Stimulated activated naive B cell treated with anti-CD40 and anti-IgM and Interleukin-4, amounts not matched to agents 10 μg/mL and 1 μg/mL and 100 μg/mL, for 72 hours (primary cell): ENCODE measurements at regions not wholly inside any gene's neighbourhood (a gene's known extent, or its start where the extent isn't known, plus 50 kb on each side); places are given as distances from the start of the nearest gene placed in this dataset.
A peak's percentile ranks its signal among the peaks of the same experiment; 100 is the strongest.

Source experiments
- ATAC-seq, 2 donors: fragments of 150-1000 bp; cut with Tn5 transposase; replicated peaks; 2 replicates each; pipeline ENCODE4 v1.10.0; 2021; ENCODE audit warnings: moderate library complexity in 1 of 2
- DNase-seq: peaks from one replicate; pipeline ENCODE4 v3.0.0; 2021
- H3K27ac Mint-ChIP-seq: one replicate; pipeline ENCODE4 v1.8.0; 2022; ENCODE audit warnings: mild to moderate bottlenecking, mixed read lengths
- H3K27me3 Mint-ChIP-seq, 2 donors: one replicate each; pipeline ENCODE4 v1.8.0; 2022; ENCODE audit warnings: mixed read lengths in 2 of 2
- H3K36me3 Mint-ChIP-seq, 2 donors: one replicate each; pipeline ENCODE4 v1.8.0; 2022; ENCODE audit warnings: mixed read lengths in 2 of 2, mild to moderate bottlenecking in 1 of 2
- H3K4me1 Mint-ChIP-seq, 2 donors: one replicate each; pipeline ENCODE4 v1.8.0; 2022; ENCODE audit warnings: mixed read lengths in 2 of 2, mild to moderate bottlenecking in 1 of 2
- H3K4me3 Mint-ChIP-seq, 2 donors: one replicate each; pipeline ENCODE4 v1.8.0; 2022; ENCODE audit warnings: mild to moderate bottlenecking in 2 of 2, mixed read lengths in 2 of 2, moderate library complexity in 1 of 2
- H3K9me3 Mint-ChIP-seq, 2 donors: one replicate each; pipeline ENCODE4 v1.8.0; 2022; ENCODE audit warnings: mixed read lengths in 2 of 2, mild to moderate bottlenecking in 1 of 2

DNA sequence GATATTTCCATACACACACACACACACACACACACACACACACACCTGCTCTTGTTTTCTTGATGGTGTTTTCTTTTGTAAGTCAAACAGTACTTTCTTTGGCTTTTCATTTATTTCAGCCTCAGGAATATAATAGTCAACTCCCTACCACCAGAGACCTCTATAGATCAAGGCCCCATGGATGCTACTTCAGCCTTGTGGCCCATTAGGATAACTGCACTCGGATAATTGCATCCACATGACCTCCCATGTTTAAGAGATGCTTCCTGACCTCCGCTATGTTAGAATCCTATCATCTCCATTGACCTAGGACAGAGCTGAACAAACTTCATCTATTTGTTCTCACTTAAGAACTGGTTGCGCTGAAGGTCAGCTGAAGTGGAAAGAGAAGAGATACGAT lies 1094.0 kb upstream of the B3GALT2 start:
- ATAC-seq: no peak
- peaks cover 0 to 2% of the 10 kb centered on the region in 2 donors for H3K36me3 Mint-ChIP-seq
- H3K27me3 Mint-ChIP-seq: peaks cover 15% of the 10 kb centered on the region in 2 donors
- peaks cover 7 to 29% of the 10 kb centered on the region in 2 donors for H3K4me1 Mint-ChIP-seq
- DNase-seq: no peak
- no peak overlapping the region for H3K4me3 Mint-ChIP-seq
- H3K9me3 Mint-ChIP-seq: peaks cover 0 to 6% of the 10 kb centered on the region in 2 donors
- peak overlapping the region; percentile 43 for H3K27ac Mint-ChIP-seq

DNA sequence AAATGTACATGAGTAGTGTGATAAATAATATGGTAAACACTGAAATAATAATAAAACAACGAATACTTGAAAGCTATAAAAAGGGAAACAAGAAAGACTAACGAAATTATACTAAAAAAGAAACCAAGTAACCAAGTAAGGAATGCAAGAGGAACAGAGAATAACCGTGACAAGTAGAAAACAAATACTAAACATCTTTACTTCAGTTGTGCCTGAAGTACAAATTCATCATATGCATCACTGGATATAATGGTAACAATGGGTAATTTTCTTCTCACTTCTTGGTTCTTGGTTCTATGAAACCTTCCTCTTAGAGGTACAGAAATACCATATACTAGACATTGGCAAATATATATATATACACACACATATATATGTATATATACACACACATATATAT lies 1093.6 kb upstream of the B3GALT2 start:
- peaks cover 15% of the 10 kb centered on the region in 2 donors for H3K27me3 Mint-ChIP-seq
- H3K9me3 Mint-ChIP-seq: peaks cover 0 to 6% of the 10 kb centered on the region in 2 donors
- ATAC-seq: peak; percentile 87 to 95
- no peak overlapping the region for H3K27ac Mint-ChIP-seq
- peaks cover 0 to 2% of the 10 kb centered on the region in 2 donors for H3K36me3 Mint-ChIP-seq
- peaks cover 7 to 29% of the 10 kb centered on the region in 2 donors for H3K4me1 Mint-ChIP-seq
- H3K4me3 Mint-ChIP-seq: no peak overlapping the region
- no peak for DNase-seq

DNA sequence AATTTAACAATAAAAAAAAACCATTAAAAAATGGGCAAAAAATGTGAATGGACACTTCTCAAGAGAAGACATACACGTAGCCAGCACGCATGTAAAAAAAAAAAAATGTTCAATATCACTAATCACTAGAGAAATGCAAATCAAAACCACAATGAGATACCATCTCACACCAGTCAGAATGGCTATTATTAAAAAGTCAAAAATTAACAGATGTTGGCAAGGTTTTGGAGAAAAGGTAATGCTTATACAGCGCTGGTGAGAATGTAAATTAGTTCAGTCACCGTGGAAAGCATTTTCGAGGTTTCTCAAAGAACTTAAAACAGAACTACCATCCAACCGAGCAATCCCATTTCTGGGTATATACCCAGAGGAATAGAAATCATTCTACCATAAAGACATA lies 1091.5 kb upstream of the B3GALT2 start:
- Mint-ChIP-seq H3K9me3 (peaks cover 0 to 8% of the 10 kb centered on the region in 2 donors), H3K4me3 (no peak overlapping the region), H3K4me1 (peaks cover 7 to 29% of the 10 kb centered on the region in 2 donors), H3K27ac (no peak overlapping the region), H3K27me3 (peaks cover 5 to 16% of the 10 kb centered on the region in 2 donors), H3K36me3 (no peaks in the 10 kb centered on the region)
- ATAC-seq (peak; percentile 60 to 73), DNase-seq (no peak)

DNA sequence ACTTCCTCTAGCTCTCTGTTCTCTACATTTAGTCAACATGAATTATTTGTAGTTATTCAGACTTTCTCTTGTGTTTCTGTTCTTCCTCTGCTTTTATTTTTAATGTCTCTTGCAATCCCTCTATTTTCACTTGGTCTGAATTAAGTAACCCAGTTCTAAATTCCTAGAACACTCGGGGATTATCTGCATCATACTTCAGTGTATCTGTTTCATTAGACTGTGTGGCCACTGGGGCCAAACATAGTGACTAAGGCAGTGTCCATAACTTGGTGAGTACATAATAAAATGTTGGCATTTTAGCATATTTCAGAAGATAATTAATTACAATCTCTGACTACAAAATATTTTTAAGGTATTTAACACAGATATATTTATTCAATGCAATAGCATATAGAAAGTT lies 1087.2 kb upstream of the B3GALT2 start:
- Mint-ChIP-seq H3K27ac (no peak overlapping the region), H3K4me1 (peaks cover 0 to 7% of the 10 kb centered on the region in 2 donors), H3K4me3 (no peak overlapping the region), H3K27me3 (peaks cover 0 to 6% of the 10 kb centered on the region in 2 donors), H3K36me3 (no peaks in the 10 kb centered on the region), H3K9me3 (peaks cover 0 to 3% of the 10 kb centered on the region in 2 donors)
- DNase-seq: no peak
- no peak for ATAC-seq

DNA sequence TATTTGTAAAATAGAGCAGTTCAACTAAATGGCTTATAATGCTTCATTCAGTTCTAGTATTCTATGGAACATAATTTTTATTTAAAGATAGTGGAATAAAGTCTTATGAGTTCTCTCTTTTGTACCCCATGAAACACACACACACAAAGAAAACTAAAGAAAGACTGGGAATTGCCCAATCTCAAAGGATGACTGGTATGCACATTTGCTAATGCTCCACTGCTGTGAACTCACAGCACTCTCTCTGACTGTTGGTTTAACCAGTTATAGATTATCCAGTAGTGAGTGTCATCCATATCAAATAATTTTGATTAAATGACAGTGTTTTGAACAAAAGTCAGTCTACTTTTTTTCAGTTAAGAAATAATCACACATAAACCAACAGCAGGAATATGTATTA lies 1082.4 kb upstream of the B3GALT2 start:
- H3K27ac Mint-ChIP-seq: no peak overlapping the region

DNA sequence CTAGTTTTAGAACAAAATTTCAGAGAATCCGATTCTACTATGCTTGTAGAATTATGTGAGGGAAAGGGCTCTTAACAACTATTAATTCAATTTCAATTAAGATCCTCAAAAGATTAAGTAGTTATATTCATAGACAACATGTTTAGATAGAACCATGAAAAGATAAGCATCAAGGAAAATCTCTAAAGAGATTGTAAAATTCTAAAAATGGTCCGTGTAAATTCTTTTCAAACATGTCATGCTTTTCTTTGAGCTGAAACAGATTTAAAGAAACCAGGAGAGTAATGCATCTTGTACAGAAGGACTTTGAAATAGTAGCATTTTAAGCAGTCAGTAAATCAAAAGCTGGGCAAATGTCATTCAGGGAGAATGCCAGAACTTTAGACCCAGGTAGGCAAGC lies 1080.6 kb upstream of the B3GALT2 start:
- Mint-ChIP-seq H3K4me3 (no peak overlapping the region), H3K4me1 (no peaks in the 10 kb centered on the region), H3K27ac (no peak overlapping the region), H3K27me3 (peaks cover 0 to 9% of the 10 kb centered on the region in 2 donors), H3K36me3 (peaks cover 4 to 5% of the 10 kb centered on the region in 2 donors), H3K9me3 (peaks cover 6 to 17% of the 10 kb centered on the region in 2 donors)
- DNase-seq (no peak), ATAC-seq (no peak)

More for the DNA sequence above, 1082.4 kb upstream of the B3GALT2 start:
- Mint-ChIP-seq H3K36me3 (no peaks in the 10 kb centered on the region), H3K9me3 (peaks cover 0 to 5% of the 10 kb centered on the region in 2 donors), H3K4me3 (no peak overlapping the region), H3K4me1 (no peaks in the 10 kb centered on the region), H3K27me3 (peaks cover 6 to 9% of the 10 kb centered on the region in 2 donors)
- ATAC-seq (no peak), DNase-seq (no peak)

DNA sequence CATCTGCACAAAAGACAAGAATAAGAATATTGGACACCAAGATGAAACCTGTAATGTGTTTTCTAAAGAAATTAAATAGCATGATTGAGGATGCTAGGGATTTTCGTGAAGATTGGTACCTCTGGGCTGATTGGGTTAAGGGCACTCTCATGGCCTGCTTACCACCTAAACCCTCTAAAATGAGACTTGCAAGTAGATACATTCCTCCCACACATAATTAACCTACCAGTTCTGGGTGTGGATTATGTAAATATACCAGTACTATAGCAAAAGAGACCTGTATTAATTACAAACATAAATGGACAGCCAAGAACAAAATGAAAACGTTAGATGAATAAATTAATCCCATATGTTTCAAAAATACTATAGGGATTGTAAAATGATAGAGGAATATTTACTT lies 1069.6 kb upstream of the B3GALT2 start:
- Mint-ChIP-seq H3K36me3 (no peaks in the 10 kb centered on the region), H3K9me3 (no peaks in the 10 kb centered on the region), H3K4me1 (no peaks in the 10 kb centered on the region), H3K27ac (no peak overlapping the region), H3K27me3 (peaks cover 0 to 6% of the 10 kb centered on the region in 2 donors), H3K4me3 (no peak overlapping the region)
- no peak for DNase-seq
- no peak for ATAC-seq

DNA sequence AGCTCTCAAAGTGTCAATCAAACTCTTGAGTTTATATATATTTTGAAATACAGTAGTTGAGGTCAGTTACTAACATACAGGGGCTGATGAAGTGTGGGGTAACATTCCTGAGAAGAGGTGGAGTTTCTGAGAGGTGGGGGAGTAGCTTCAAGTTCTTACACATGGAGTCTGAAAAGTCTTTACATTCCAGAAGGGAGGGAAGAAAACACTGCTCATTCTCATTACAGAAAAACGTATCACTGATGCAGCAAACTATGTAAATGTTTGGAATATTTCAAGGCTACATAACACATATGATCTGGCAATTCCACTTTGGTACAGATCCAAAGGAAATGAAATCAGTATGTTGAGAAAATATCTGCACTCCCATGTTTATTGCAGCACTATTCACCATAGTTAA lies 1065.8 kb upstream of the B3GALT2 start:
- no peaks in the 10 kb centered on the region for H3K9me3 Mint-ChIP-seq
- H3K27me3 Mint-ChIP-seq: peaks cover 6 to 12% of the 10 kb centered on the region in 2 donors
- no peak for ATAC-seq
- H3K4me1 Mint-ChIP-seq: no peaks in the 10 kb centered on the region
- no peak for DNase-seq
- H3K36me3 Mint-ChIP-seq: no peaks in the 10 kb centered on the region
- no peak overlapping the region for H3K27ac Mint-ChIP-seq
- no peak overlapping the region for H3K4me3 Mint-ChIP-seq

DNA sequence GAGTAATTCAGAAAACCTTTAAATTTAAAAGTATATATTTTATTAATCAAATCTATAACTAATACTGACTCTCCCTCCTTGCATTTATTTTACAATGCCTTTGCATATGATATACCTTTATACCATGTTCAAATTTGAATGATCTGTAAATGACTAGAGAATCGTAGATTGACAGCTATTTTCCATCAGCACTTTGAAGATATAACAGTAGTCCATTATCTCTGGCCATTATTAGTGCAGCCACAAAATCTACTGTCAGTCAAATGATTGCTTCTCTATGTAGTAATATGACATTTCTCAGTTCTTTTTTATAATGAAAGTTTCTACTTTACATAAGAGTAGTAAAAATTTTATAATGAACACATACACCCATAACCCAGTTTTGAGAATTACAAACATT lies 1054.8 kb upstream of the B3GALT2 start:
- ATAC-seq (no peak), DNase-seq (no peak)
- H3K4me3 Mint-ChIP-seq: no peak overlapping the region
- H3K27ac Mint-ChIP-seq: no peak overlapping the region
- peaks cover 0 to 8% of the 10 kb centered on the region in 2 donors for H3K27me3 Mint-ChIP-seq
- no peaks in the 10 kb centered on the region for H3K9me3 Mint-ChIP-seq
- H3K36me3 Mint-ChIP-seq: no peaks in the 10 kb centered on the region
- no peaks in the 10 kb centered on the region for H3K4me1 Mint-ChIP-seq

DNA sequence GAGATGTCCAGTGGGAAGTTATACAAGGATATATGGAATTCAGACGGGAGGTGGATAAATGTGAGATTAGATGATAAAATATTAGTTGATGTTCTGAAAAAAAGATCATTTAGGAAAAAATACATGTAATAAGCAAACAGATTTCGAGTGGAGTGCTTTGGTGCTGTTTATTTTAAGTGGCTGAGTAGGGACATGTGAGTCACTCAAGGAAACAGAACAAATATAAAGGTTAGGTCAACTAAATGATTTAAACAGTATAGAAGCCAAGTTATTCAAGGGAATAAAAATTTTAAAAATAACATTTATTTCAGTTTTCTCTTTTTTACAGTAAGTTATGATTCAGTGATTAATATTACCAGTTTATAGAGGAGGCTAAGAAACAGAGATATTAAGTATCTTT lies 1046.7 kb upstream of the B3GALT2 start:
- Mint-ChIP-seq H3K27ac (no peak overlapping the region), H3K4me1 (no peaks in the 10 kb centered on the region), H3K36me3 (no peaks in the 10 kb centered on the region), H3K27me3 (peaks cover 22 to 25% of the 10 kb centered on the region in 2 donors), H3K9me3 (peaks cover 0 to 7% of the 10 kb centered on the region in 2 donors), H3K4me3 (no peak overlapping the region)
- DNase-seq (no peak), ATAC-seq (no peak)

DNA sequence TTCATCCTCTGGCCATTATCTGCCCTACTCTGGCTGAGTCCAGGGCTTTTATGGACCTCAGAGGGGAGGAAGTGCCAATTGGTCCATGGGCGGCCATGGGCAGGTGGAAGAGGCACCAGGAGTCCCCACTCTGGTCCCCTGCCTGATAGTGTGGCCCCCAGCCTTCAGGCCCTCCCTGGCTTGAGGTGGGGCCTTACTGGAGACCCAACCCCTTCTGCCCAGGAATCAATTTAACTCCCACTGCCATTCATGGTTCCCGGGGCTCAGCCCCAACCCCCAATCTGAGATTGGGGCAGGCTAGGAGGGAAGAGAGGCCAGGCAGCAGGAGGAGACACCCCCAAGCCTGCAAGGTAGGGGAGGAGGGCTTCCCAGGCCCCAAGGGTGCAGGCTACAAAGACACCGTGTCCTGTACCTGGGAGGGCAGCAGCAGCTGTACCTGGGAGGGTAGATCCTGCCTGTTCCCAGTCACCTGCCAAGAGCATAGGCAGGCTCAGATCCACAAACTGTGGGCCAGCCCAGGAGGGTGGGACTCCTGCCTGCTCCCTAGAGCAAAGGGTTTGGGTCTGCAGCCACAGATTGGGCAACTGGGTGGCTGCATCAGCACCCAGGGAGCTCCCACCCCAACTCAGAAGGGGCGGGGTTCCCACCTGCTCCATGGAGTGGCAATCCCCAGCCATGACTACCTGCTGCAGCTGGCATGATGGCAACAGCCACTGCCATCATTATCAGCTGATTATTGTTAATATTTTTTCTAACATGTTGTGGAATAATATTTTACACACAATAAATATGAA lies 1044.1 kb upstream of the B3GALT2 start:
- no peak overlapping the region for H3K4me3 Mint-ChIP-seq
- peaks cover under 1 to 7% of the 10 kb centered on the region in 2 donors for H3K4me1 Mint-ChIP-seq
- no peaks in the 10 kb centered on the region for H3K36me3 Mint-ChIP-seq
- peaks cover 27 to 29% of the 10 kb centered on the region in 2 donors for H3K27me3 Mint-ChIP-seq
- H3K9me3 Mint-ChIP-seq: peaks cover 0 to 7% of the 10 kb centered on the region in 2 donors
- DNase-seq (no peak), ATAC-seq (no peak)
- no peak overlapping the region for H3K27ac Mint-ChIP-seq

DNA sequence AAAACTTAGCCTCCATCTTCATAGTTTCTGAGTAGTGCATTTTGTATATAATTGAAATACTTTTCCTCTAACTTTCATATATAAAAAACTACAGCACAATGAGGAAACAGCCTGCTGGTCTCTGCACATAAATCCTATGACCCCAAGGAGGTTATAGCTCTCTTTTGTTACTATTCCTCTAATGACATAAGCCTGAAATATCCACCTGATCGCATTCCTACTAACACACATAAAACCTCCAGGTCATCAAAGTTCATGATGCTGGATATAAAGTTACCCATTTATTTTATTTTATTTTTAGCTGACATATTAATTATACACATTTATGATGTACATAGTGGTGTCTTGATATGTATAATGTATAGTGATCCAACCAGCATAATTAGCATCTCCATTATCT lies 1042.0 kb upstream of the B3GALT2 start:
- Mint-ChIP-seq H3K4me3 (no peak overlapping the region), H3K9me3 (peaks cover 0 to 7% of the 10 kb centered on the region in 2 donors), H3K4me1 (peaks cover 2 to 10% of the 10 kb centered on the region in 2 donors), H3K36me3 (no peaks in the 10 kb centered on the region), H3K27me3 (peaks cover 23 to 38% of the 10 kb centered on the region in 2 donors), H3K27ac (no peak overlapping the region)
- no peak for ATAC-seq
- no peak for DNase-seq

DNA sequence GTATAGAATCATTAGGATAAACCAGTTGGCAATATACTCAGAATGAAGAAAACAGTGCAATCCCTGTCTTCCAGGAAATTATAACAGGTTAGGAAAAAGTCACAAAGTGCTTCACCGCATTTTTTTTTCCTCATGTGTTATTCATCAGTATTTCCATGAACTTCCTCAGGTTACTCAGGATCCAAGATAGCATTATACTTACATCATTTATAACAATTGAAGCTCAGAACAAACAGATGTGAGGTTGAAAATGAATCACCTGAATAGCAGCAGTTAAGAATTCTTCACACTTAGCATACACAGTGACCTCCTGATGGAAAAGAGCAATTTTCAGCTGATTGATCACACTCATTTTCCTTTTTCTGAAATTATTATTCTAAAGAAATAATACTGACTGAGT lies 1040.7 kb upstream of the B3GALT2 start:
- no peak overlapping the region for H3K4me3 Mint-ChIP-seq
- H3K27me3 Mint-ChIP-seq: peaks cover 20 to 48% of the 10 kb centered on the region in 2 donors
- no peaks in the 10 kb centered on the region for H3K36me3 Mint-ChIP-seq
- H3K4me1 Mint-ChIP-seq: peaks cover 2 to 10% of the 10 kb centered on the region in 2 donors
- peaks cover 0 to 10% of the 10 kb centered on the region in 2 donors for H3K9me3 Mint-ChIP-seq
- ATAC-seq (no peak), DNase-seq (no peak)
- no peak overlapping the region for H3K27ac Mint-ChIP-seq

DNA sequence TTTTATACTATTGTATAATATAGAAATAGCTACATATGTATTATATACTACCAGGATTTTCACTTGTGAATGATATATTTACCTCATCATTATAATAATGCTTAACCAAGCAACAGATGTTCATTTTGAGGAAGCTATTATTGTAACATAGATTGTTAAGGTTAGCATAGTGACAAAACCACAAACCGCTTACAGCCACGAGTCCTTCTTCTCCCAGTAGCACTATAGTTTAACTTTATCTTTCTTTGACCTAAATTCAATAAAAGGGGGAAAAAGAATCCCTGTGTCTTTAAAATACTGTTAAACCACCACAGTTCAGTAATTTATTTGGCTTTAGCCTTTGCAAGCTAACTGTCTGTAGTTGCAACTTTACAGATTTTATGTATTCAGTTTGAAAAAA lies 1039.4 kb upstream of the B3GALT2 start:
- Mint-ChIP-seq H3K4me3 (no peak overlapping the region), H3K27me3 (peaks cover 27 to 61% of the 10 kb centered on the region in 2 donors), H3K27ac (no peak overlapping the region), H3K36me3 (no peaks in the 10 kb centered on the region), H3K4me1 (peaks cover 2 to 10% of the 10 kb centered on the region in 2 donors), H3K9me3 (peaks cover 0 to 10% of the 10 kb centered on the region in 2 donors)
- ATAC-seq (peak; percentile 67 to 73), DNase-seq (no peak)

DNA sequence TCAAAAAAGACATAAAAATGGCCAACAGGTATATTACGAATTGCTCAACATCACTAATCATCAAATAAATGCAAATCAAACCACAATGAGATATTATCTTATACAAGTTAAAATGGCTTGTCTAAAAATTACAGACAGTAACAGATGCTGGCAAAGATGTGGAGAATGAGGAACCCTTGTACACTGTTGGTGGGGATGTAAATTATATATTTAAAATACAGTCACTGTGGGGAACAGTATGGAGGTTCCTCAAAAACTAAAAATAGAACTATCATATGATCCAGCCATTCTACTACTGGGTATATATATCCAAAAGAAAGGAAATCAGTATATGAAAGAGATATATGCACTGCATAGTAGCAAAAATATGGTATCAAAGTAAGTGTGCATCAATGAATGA lies 1037.2 kb upstream of the B3GALT2 start:
- H3K27me3 Mint-ChIP-seq: peaks cover 36 to 62% of the 10 kb centered on the region in 2 donors
- H3K27ac Mint-ChIP-seq: no peak overlapping the region
- no peaks in the 10 kb centered on the region for H3K36me3 Mint-ChIP-seq
- H3K4me3 Mint-ChIP-seq: no peak overlapping the region
- no peak for DNase-seq
- ATAC-seq: no peak
- peaks cover 0 to 5% of the 10 kb centered on the region in 2 donors for H3K9me3 Mint-ChIP-seq
- peaks cover 2 to 10% of the 10 kb centered on the region in 2 donors for H3K4me1 Mint-ChIP-seq
